HG02798 (cell line): ENCODE measurements at regions not wholly inside any gene's neighbourhood (a gene's known extent, or its start where the extent isn't known, plus 50 kb on each side); places are given as distances from the start of the nearest gene placed in this dataset.
"Not testable (repeated sequence)": the region's sequence is repeated elsewhere in the genome, so short reads cannot be mapped to it uniquely, and the experiment has no call there.

ENCODE experiments used
- ATAC-seq: cut with Tn5 transposase; IDR thresholded peaks from one replicate; pipeline ENCODE4 v1.9.1; 2021; ENCODE audit warnings: mild to moderate bottlenecking; ENCODE audit not compliant: unreplicated experiment, poor library complexity

DNA sequence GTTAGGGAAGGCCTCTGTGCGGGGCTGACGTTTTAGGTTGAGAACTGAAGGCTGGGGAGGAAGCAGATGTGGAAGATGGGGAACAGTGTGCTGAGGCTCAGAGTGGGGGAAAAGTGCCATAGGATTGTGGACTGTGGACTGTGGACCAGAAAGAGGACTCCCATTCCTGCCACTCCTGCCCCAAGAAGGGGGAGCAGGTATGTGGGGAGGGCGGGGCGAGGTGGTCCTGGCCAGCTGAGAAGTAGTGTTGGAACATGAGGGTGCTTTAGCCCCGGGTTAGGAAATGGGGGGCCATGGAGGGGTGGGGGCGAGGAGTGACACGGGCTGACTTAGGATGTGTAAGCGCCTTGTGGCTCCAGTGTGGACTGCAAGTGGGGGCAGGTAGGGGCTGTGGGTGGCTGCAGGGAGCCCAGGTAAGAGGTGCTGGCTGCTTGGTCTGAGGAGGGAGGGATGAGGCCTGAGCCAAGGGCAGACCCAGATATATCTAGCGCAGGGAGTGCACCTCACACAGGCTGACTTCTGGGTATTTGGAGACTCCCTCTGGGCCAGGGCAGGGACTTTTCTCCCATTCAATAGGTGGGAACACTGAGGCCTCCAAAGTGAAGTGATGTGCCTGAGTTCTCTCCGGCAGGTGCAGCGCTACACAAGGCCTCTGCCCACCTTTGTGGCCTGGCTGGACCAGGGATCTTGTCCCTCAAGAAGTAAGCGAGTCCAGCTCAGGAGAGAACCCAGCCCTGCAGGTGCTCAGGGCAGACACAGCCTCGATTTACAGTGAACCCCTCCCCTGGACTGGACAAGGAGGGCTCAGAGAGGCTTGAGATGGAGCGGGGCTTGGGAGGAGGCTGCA, 76.6 kb upstream of the TOX2 start:
- no peak for ATAC-seq

DNA sequence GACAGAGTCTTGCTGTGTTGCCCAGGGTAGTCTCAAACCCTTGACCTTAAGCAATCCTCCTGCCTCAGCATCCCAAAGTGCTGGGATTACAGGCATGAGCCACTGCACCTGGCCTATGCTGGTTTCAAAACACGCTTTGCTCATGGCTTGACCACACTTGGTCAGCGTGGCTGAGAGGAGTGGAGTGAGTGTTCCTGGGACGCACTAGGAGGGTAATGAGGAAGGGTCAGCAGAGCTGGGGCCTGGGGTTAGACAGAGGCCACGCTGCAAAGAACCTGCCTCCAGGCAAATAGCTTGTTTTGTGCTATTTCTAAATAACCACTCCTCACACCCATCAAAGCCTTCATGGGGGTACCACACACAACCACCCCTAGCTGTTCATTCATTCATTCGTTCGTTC, 77.9 kb upstream of the TOX2 start:
- no peak for ATAC-seq

DNA sequence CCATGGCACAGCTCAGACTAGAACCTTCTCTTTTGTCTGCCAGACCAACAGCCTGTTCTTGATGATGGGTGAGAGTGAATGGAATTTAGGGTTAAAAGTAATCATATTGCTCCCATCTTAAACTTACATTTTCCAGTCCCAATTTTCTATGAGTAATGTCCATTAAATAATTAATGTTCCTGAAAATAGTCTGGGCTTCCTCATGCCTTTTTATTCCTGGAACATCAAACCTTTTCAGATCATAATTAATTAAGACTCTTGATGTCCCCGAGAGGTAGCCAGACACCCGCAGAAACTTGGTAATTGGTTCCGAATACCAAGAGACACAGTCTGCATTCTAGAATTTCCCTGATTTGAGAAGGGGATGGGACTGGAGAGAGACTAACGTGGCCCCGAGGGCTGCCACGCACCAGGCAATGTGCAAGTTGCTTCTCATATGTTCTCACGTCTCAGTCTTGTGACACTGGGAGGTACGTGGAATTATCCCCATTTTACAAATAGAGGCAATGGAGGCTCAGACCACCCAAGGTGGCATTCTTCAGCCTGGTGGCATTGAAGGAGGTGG, 78.6 kb upstream of the TOX2 start:
- no peak for ATAC-seq

DNA sequence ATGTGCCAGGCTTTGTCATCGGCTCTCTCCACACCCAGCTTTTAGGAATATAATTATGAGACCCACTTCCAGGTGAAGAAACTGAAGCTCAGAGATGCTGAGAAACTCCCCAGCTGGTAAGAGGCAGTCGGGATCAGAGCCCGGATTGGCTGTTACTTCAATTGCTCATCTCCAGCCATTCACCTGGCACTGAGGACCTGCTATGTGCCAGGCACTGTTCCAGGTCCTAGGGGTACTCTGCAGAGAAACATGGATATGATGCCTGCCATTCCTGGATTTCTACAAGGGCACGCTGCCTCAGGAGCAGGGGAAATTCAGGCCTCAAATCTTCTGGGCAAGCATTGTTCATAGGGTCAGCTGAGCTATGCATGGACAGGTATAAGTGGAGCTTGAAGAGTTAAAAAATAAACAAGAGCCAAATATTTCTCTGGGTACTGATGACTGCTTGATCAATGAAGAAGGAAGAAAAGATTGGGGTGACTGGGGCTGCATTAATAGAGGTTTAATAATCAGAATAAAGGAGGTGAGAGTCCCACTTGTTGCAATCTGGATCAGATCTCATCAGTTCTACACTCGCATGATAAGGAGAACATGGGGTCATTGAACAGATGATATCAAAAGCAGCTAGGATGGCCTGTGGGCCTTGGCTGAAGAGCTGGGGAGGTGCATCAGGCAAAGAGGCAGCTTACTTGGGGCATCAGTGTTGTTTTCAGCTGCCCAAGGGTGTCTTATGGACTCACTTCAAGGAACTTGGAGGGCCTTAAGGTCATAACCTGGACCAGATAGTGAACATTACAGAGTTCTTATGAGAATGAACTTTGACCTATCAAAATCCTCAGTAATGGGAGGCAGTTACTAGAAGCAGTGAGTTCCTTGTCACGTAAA, 80.9 kb upstream of the TOX2 start:
- no peak for ATAC-seq

DNA sequence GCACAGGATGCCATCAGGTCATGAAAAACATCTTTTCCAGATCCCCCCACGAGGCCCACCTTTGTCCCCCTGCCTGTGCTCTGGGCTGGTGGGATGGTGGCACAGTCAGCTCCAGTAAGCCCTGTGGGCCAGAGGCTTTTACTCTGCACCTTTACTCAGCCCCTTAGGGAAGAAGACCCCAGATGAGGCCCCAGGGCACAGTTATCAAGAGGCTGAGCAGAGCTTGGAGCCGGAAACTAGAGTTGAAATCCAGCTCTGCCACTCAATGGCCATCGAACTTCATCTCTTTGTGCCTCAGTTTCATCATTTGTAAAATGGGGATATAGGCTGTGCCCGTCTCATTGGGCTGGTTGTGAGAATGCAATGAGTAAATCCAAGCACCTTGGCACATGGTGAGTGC, 81.7 kb upstream of the TOX2 start:
- ATAC-seq, result no peak

DNA sequence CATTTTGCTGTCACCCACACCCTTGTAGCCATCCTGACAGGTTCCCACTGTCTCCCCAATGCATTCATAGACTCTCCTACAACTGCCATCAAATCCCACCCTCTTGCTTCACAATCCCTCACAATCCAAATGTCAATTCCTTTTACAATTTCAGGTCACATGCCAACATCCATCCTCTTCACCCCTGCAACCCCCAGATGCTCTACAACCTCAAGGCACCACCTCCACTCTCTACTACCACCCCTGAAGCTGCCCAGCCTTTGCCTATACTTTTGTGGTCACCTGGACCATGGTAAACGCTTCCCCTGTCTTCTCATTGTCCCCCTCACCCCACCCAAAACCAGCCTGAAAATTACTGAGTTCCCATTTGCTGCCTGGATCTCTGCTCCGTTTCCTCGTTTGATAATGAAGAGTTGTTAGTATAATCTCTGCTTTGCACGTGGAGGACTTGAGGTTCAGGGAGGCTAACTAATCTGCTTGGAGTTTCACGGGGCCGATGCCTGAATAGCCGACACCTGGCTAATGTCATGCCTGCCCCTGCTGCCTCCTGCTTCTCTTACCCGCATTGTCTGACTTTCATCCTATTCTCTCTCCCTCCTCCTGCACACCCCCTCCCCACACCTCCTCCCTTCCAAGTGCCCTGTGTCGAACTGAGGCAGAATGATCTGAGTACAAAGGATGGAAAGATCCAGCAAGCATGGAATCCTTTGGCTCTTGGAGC, 82.4 kb upstream of the TOX2 start:
- no peak for ATAC-seq

DNA sequence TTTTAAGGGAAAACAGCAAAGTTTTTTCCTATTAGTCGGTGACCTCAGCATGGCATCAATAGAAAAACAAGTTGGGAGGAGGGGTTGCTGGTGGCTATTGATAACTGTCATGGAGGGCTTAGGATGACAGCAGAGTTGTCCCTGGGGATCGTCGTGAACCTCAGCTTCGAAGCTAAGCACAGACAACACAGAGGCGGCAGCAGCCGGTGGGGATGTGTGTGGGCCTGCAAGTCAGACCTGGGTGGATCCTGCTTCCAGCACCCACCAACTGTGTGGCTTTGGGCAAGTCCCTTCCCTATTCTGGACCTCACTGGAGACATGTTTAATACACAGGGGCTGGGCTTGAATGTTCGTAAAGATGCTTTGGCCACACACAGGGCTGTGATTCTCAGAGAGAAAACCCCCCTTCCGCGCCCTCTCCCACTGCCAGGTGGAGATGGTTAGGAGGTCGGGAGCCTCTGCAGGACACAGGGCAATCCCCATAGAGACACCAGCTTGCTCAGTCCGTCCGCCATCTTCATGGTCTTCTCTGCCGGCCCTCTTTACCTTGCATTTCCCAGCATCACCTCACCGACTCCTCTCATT, 83.1 kb upstream of the TOX2 start:
- no peak for ATAC-seq

DNA sequence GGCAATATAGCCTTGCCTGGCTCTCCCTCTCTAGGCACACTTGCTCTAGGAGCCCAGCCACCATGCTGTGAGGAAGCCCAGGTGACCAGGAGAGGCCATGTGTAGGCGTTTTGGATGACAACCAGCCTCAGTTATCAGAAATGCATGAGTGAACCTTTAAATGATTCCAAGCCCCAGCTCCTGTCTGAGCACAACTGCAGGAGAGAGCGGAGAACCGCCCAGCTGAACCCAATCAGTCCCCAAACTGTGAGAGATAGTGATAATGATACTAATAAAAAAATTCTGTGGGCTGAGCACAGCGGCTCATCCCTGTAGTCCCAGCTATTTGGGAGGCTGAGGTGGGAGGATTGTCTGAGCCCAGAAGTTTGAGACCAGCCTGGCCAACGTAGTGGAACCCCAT, 83.8 kb upstream of the TOX2 start:
- ATAC-seq, result no peak

DNA sequence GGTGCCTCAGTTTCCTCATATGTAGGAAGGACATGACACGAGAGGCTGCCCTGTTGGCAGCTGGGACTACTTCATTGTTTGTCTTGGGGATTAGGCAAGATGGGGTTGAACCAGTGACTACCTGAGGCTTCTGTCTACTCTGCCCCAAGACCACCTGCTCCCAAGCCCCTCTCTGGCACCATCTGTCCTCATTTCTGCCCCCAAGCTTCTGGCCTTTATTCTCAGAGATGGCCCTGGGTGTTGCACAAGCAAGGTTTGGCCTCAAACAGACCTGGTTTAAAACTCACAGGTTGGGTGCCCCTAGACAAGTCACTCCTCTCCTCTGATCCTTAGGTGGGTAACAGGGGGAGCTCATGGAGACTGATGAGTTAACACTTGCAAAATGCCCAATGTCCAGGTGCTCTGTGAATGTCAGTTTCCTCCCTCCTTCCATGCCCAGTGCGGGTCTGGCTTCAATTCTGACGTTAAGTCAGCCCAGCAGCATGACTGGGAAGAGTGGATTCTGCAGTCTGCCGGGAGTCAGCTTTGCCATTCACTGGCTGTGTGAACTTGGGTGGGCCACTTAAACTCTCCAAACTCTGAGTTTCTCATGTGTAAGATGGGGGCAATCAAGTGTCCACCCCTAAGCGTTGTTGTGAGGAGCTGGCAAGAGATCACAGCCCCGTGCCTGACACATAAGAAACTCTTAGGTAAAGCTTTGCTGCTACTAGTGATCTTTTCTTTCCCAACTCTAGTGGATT, 84.5 kb upstream of the TOX2 start:
- ATAC-seq, result no peak

DNA sequence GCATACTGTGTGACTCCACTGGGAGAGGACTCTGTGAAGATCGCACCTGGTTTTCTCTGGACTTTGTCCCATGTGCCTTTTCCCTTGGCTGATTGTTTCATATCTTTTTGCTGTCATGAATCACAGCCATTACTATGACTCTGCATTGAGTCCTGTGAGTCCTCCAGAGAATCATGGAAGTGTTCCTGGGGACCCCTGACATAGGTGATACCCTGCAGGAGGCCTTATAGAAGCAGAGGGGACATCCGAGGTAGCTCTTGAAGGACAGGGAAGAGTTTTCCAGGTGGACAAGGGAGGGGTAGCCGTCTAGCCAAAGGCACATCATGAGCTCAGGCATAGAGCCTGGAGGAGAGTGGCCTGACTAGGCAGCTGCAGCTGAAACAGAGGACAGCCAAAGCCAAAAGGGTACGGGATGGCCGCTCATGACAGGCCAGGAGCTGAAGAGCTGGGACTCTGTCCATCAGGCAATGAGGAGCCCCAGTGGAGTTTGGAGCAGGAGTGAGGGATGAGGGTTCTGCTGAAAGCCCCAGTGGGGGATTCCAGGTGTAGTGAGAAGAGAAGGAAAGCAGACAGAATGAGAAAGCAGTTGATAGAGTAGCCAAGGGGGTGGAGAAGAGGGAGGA, 86.6 kb upstream of the TOX2 start:
- ATAC-seq, result no peak

DNA sequence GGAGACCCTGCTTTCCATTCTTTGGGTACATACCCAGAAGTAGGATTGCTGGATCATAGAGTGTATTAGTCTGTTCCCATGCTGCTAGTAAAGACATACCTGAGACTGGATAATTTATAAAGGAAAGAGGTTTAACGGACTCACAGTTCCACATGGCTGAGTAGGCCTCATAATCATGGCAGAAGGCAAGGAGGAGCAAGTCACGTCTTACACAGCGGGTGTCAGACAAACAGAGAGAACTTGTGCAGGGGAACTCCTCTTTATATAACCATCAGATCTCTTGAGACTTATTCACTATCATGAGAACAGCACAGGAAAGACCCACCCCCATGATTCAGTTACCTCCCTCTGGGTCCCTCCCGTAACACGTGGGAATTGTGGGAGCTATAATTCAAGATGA, 87.7 kb upstream of the TOX2 start:
- not testable (repeated sequence) for ATAC-seq

DNA sequence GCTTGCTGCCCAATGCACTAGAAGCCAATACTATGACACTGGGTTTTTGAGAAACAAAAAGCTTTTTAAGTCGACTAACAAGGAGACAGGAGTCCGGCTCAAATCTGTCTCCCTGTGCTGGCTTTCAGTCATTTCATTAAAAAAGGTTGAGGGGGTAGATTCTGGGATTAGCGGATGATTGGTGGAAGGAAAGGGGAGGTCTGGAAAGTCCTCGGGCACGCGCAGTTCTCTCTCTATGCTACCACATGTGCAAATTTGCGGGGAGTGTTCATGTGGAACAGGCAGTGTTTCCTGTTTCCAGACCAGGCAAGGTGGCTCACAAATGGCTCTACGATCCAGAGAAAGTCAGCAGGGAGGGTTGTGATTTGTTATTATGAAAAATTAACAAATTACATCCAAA, 89.1 kb upstream of the TOX2 start:
- ATAC-seq, result no peak

DNA sequence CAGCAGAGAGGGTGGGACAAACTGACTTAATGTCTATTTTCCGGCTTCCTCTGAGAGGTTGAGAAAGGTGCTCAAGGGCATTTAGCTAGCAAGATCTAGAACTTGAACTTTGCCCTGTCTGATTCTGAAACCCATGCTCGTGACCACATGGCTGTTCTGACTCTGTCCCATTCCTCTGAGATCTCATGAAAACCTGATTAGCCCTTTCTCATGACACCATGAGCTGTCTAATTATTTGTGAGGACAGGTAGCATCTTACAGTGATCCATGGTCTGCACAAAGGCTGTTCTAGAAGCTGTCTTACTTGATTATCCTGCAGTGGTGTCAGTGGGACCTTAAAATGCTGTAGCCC, 89.6 kb upstream of the TOX2 start:
- ATAC-seq, result peak; percentile 57

DNA sequence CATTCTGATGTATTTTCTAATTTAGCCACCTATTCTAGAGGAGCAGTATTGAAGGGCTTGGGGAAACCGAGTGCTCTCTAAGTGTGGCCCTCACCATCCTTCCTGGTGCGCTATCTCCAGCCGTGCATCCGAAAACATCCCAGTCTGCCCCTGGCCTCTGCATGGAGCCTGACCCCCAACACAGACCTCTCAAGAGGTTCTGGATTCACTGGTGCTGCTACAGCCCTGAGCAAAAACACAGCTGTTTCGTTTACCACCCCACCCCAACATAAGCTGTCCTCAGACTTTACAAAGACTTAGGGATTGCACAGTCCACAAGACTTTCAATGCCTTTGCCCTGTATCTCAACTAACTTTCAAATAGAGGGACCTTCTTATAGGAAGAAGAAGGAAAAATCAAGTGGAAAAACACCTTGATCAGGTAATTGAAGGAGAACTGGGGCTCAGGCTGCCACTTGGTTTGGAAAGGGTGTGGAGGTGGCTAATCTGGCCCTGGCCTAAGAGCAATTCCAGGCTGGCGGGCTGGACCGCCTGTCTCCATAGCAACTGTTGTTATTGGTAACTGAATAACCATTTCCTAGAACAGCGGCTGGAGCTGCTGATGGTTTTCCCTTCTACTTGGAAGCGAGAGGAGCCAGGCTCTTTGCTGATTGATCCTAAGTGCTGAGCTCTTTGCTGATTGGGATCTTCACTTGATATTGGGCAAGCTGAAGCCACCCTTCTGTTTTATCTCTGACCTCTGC, 90.2 kb upstream of the TOX2 start:
- no peak for ATAC-seq

DNA sequence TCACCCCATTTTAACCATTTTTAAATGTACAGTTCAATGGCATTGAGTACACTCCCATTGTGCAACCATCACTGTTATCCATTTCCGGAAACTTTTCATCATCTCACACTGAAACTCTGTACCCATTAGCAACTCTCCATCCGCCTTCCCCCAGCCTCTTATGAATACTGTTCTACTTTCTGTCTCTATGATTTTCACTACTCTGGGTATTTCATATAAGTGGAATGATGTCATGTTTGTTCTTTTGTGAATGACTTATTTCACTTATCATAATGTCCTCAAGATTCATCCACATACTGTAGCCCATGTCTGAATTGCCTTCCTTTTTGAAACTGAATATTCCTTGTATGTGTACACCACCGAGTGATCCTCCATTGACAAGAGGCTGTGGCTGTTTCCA, 92.9 kb upstream of the TOX2 start:
- no peak for ATAC-seq

DNA sequence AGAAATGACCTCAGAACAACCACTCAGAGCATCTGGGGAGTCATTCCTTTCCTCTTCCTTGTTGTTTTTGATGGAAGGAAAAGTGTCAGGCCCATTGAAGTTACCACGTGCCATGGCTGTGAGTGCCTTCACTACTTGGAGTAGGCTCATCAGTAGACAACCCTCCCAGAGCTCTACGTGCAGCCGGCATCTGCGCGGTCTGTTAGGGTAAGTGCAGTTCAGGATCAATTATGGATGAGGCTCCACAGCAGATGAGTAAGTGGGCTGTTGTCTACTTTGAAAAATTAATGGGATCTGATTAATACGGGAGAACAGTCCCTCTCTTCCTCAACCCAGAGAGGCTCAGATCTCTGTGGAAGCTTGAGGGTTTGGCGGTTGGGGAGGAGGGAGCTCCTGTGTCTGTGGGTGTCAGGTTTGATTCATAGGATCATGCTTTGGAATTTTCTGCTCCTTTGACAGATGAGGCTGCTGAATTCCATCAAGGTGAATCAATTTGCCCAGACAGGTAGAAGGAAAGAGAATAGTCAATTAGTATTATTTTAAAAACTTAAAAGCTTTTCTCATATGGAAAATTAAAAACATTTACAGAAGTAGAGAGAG, 93.8 kb upstream of the TOX2 start:
- no peak for ATAC-seq

DNA sequence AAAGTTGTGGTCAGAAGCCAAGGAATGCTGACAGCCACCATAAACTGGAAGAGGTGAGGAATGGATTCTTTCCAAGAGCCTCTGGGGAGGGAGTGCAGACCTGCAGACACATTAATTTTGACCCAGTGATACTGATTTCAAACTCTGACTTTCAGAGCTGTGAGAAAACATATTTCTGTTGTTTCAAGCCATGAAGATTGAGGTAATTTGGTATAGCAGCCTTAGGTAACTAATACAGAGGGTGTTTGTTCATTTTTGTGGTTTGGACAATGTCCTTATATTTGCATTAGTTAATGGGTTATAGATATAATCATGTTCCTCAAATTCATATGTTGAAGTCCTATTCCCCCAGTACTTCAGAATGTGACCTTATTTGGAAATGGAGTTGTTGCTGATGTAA, 85.4 kb upstream of the GTSF1L start:
- no peak for ATAC-seq

DNA sequence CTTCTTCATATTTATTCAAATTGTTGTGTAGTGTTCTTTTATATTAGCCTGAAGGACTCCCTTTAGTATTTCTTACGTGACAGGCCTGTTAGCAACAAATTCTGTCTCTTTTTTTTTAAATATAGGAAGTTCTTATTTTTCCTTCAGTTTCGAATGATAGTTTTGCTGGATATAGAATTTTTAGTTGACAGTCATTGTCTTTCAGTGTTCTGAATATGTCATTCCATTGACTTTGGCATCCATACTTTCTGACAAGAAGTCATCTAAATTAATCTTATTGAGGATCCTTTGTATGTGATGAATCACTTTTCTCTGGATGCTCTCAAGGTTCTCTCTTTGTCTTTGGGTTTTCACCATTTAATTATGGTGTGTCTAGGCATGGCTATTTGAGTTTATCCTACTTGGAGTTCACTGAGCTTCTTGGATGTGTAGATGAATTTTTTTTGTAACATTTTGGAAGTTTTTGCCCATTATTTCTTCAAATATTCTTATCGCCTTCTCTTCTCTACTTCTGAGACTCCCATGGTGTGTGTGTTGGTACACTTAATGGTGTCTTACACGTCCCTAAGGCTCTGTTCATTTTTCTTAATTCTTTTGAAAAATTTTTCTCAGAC, 82.5 kb upstream of the GTSF1L start:
- ATAC-seq, result no peak
